ENCODE measurements at regions not wholly inside any gene's neighbourhood (a gene's known extent, or its start where the extent isn't known, plus 50 kb on each side); places are given as distances from the start of the nearest gene placed in this dataset.

- Histone ChIP-seq H3K27ac (no peak overlapping the region), H3K4me3 (ENCODE audit: low read depth, low read length) (no peak overlapping the region)
- no peak for DNase-seq
Measured at GRCh38 chr9:87271696-87272477, 225.8 kb upstream of the DAPK1 start.

GRCh38 chr9:87275047-87275725 is 222.5 kb upstream of the DAPK1 start:
- Histone ChIP-seq H3K36me3 (no peaks in the 10 kb centered on the region), H3K27ac (no peak overlapping the region), H3K9me3 (ENCODE audit: severe bottlenecking) (no peaks in the 10 kb centered on the region)

More at GRCh38 chr9:87271696-87272477, 225.8 kb upstream of the DAPK1 start:
- no peaks in the 10 kb centered on the region for H3K36me3 ChIP-seq
- TF ChIP-seq CTCF (IDR thresholded peaks at IDR 0.05; ENCODE audit: low read depth, low read length) = no peak
- H3K9me3 ChIP-seq (ENCODE audit: severe bottlenecking) = no peaks in the 10 kb centered on the region
- peaks cover 70% of the 10 kb centered on the region for H3K27me3 ChIP-seq (ENCODE audit: insufficient read depth, low read depth, severe bottlenecking)

GRCh38 chr9:87276327-87276841 is 221.3 kb upstream of the DAPK1 start:
- no peak for TF ChIP-seq CTCF (IDR thresholded peaks at IDR 0.05; ENCODE audit: low read depth, low read length)
- no peak overlapping the region for H3K27ac ChIP-seq
- no peak overlapping the region for H3K4me3 ChIP-seq (ENCODE audit: low read depth, low read length)
- H3K9me3 ChIP-seq (ENCODE audit: severe bottlenecking) = no peaks in the 10 kb centered on the region
- no peaks in the 10 kb centered on the region for H3K36me3 ChIP-seq
- no peak for DNase-seq
- H3K27me3 ChIP-seq (ENCODE audit: insufficient read depth, low read depth, severe bottlenecking) = peaks cover 54% of the 10 kb centered on the region

More at GRCh38 chr9:87275047-87275725, 222.5 kb upstream of the DAPK1 start:
- peaks cover 60% of the 10 kb centered on the region for H3K27me3 ChIP-seq (ENCODE audit: insufficient read depth, low read depth, severe bottlenecking)
- no peak overlapping the region for H3K4me3 ChIP-seq (ENCODE audit: low read depth, low read length)
- no peak for TF ChIP-seq CTCF (IDR thresholded peaks at IDR 0.05; ENCODE audit: low read depth, low read length)
- no peak for DNase-seq

DNA sequence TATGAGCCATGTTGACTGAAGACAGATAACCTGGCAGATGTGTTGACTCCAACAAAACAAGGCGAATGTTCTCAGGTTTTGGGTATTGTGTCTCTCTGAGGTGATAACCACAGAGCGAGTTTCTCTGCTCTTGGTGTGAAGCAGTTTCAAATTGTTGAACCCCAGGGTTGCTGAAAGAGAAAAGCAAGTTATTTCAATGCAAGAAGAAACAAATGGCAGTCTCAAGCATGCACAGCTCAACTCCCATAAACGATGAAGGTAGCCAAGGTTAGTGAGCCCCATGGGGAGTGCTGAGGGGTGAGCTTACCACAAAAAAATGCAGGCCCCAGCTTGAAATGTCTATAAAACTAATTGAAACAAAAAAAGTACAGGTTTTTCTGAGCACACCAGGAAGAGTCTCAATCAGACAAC is 220.8 kb upstream of the DAPK1 start:
- no peak for DNase-seq
- H3K36me3 ChIP-seq = no peaks in the 10 kb centered on the region
- no peak overlapping the region for H3K27ac ChIP-seq
- TF ChIP-seq CTCF (IDR thresholded peaks at IDR 0.05; ENCODE audit: low read depth, low read length) = no peak
- H3K27me3 ChIP-seq (ENCODE audit: insufficient read depth, low read depth, severe bottlenecking) = peaks cover 52% of the 10 kb centered on the region
- H3K9me3 ChIP-seq (ENCODE audit: severe bottlenecking) = no peaks in the 10 kb centered on the region
- no peak overlapping the region for H3K4me3 ChIP-seq (ENCODE audit: low read depth, low read length)

DNA sequence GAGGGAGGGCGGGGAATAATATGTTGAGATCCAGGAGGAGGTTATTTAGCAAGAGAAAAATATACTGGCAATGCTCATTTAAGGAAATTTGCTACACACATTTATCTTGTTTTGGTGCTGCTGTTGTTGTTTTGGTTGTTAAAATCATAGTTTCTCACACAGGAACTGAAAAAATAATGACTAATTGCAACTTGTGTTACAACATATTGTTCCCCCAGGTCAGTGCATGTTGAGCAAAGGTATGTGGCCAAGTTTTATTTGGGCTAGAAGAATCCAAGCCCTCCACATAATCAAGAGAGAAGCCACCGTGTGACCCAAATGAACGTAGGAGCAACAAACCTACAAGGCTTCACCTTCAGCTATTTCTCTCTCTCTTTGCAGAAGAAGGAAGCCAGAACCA is 220.3 kb upstream of the DAPK1 start:
- no peaks in the 10 kb centered on the region for H3K9me3 ChIP-seq (ENCODE audit: severe bottlenecking)
- H3K27me3 ChIP-seq (ENCODE audit: insufficient read depth, low read depth, severe bottlenecking) = peaks cover 52% of the 10 kb centered on the region
- no peak for DNase-seq
- no peak overlapping the region for H3K4me3 ChIP-seq (ENCODE audit: low read depth, low read length)
- no peak overlapping the region for H3K27ac ChIP-seq
- H3K36me3 ChIP-seq = no peaks in the 10 kb centered on the region
- no peak for TF ChIP-seq CTCF (IDR thresholded peaks at IDR 0.05; ENCODE audit: low read depth, low read length)
